ENCODE measurements at regions not wholly inside any gene's neighbourhood (a gene's known extent, or its start where the extent isn't known, plus 50 kb on each side); places are given as distances from the start of the nearest gene placed in this dataset.
"Not testable (repeated sequence)": the region's sequence is repeated elsewhere in the genome, so short reads cannot be mapped to it uniquely, and the experiment has no call there.

DNA sequence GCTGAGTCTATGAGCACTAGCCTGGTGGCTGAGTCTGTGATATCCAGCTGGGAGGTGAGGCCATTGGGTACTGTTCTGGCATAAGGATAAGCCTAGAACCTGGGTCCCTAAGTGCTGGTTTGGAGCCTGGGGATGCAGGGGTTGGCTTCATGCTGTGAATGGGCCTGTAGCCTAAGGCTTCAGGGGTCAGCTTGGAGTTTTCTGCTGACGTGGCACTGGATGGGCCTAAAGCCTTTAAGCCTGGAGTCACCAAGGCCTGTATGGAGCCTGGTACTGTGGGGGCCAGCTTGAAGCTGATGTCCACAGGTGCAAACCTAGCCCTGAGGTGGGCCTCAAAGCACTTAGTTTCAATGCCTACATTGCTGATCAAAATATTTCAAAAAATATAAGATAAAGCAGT, 979.6 kb upstream of the POU3F4 start:
- in situ Hi-C loops (cut with HindIII; ENCODE audit: low pct_unique_long_range_greater_than_20kb, low sequenced_read_pairs) = no loop called here
- no peak for DNase-seq (ENCODE audit: low read depth, low spot score)

DNA sequence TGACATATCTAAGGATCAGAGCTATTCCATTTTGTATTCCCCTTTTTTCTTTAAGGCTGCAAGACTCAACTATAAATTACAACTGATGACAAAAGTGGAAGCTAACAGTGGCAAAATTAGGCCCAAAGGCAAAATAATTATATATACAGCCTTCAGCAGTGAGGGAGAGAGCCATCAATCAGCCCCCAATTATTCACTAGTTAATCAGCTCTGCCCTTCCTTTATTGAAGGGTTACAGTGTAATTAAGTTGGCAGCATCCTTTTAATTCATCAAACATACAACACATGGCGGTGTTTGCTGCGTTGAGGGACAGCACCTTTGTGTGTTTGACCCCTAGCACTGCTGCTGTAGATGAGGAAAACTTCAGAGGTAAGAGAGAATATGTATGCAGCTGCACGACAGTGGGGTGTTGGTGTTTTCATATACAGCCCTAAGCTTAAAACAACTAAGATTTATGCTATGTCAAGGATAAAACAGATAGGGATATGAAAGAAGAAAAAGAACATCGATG, 973.9 kb upstream of the POU3F4 start:
- no peak for DNase-seq (ENCODE audit: low read depth, low spot score)
- in situ Hi-C loops (cut with HindIII; ENCODE audit: low pct_unique_long_range_greater_than_20kb, low sequenced_read_pairs) = no loop called here

DNA sequence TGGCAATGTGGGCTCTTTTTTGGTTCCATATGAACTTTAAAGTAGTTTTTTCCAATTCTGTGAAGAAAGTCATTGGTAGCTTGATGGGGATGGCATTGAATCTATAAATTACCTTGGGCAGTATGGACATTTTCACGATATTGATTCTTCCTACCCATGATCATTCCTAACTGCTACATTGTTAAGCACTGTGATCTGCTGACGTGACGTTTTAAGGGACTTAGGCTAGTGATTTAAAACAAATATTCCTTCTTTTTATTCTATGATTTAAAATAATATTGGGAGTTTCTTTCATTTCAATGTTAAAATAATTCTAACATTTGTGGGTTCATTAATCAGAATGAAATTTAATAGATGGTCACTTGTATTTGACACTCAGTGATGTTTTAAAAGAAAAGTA, 970.9 kb upstream of the POU3F4 start:
- in situ Hi-C loops (cut with HindIII; ENCODE audit: low pct_unique_long_range_greater_than_20kb, low sequenced_read_pairs); DNase-seq (ENCODE audit: low read depth, low spot score): not testable (repeated sequence)

DNA sequence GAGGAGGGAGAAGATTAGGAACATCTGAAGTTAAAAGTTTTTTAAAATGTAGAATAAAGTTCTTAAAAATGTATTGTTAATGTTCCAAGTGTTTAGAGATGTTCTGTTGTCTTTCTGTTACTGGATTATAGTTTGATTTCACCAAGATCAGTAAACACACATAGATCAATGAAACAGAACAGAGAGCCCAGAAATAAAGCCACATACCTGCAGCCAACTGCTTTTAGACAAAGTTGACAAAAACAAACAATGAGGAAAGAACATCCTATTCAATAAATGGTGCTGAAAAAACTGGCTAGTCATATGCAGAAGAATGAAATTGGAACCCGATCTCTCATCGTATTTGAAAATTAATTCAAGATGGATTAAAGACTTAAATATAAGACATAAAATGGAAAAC, 966.3 kb upstream of the POU3F4 start:
- in situ Hi-C loops (cut with HindIII; ENCODE audit: low pct_unique_long_range_greater_than_20kb, low sequenced_read_pairs) = no loop called here
- no peak for DNase-seq (ENCODE audit: low read depth, low spot score)

DNA sequence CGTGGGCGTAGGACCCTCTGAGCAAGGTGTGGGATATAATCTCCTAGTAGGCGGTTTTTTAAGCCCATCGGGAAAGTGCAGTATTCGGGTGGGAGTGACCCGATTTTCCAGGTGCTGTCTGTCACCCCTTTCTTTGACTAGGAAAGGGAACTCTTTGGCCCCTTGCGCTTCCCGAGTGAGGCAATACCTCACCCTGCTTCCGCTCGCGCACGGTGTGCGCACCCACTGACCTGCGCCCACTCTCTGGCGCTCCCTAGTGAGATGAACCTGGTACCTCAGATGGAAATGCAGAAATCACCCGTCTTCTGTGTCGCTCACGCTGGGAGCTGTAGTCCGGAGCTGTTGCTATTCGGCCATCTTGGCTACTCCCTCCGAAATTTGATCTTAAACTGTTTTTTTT, 955.9 kb upstream of the POU3F4 start:
- peak; percentile 0 for DNase-seq (ENCODE audit: low read depth, low spot score)
- in situ Hi-C loops (cut with HindIII; ENCODE audit: low pct_unique_long_range_greater_than_20kb, low sequenced_read_pairs) = not testable (repeated sequence)

DNA sequence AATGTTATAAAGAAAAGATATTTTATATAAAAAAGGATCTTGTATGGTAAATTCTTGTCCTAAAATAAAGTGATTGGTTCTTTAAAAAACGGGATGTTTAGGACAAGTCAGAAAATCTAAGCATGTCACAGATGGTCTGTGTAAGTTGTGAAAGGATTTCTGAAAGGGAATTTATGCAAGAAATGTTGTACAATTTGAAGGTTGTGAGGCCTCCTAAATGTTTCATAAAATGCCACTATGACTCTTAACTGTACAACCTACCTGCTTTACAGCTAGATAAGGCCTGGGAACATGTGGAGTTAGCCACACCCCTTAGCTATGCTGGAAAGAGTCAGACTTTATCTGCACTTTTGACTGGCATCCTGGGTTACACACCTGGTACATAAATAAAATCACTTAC, 951.5 kb upstream of the POU3F4 start:
- DNase-seq (ENCODE audit: low read depth, low spot score) = no peak
- in situ Hi-C loops (cut with HindIII; ENCODE audit: low pct_unique_long_range_greater_than_20kb, low sequenced_read_pairs) = no loop called here

DNA sequence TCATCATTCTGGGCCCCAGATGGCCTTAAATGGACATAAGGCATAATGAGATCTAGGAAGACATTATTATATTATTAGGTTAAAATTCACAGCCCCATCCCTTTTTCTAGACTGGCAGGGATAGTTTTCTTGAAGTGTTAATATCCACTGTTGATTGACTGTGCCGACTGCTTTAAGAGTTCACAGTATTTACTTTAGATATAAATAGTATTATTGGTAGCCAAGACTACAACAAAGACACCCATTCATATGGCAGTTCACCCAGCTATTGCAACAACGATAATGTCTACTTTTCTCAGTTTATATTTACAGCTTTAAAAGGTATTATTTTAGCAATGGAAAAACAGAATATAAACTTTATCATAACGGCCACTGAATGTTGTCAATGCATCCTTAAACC, 922.2 kb upstream of the POU3F4 start:
- in situ Hi-C loops (cut with HindIII; ENCODE audit: low pct_unique_long_range_greater_than_20kb, low sequenced_read_pairs) = no loop called here
- no peak for DNase-seq (ENCODE audit: low read depth, low spot score)

DNA sequence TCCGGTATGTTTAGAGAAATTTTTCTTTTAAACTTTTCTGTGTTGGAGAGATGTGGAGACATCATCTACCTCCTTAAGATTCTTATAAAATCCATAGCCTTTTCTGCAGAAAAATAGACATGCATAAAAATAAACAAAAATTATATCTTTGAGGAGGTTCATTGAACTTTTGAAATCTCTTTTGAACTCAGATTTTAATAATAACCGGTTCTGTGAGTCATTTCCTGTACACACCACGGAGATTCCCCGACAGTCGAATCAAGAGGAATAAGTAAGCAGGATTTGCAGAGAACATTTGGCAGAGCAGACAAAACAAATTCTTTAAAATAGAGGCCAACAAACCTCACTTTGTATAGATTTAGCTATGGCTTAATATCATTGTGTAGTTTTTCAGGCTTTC, 918.7 kb upstream of the POU3F4 start:
- DNase-seq (ENCODE audit: low read depth, low spot score) = no peak
- in situ Hi-C loops (cut with HindIII; ENCODE audit: low pct_unique_long_range_greater_than_20kb, low sequenced_read_pairs) = no loop called here

DNA sequence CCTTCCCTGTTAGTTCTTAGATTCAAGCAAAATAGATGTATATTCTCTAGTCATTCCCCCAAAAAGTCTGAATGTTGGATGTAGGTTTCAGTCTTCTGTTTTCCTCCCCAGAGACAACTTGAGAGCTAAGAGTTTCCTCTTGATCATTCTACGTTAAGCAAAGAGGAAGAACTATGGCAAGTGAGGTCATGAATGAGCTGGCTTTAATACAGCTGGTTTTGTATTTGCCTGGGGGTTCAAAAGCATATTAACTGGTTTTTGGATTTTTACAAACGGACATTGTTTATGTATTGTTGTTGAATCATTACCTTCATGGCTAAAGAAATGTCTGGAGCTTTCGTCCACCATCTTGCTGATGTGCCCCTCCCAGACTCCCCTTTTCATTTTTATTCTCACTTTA, 916.7 kb upstream of the POU3F4 start:
- DNase-seq (ENCODE audit: low read depth, low spot score) = no peak
- in situ Hi-C loops (cut with HindIII; ENCODE audit: low pct_unique_long_range_greater_than_20kb, low sequenced_read_pairs) = no loop called here

DNA sequence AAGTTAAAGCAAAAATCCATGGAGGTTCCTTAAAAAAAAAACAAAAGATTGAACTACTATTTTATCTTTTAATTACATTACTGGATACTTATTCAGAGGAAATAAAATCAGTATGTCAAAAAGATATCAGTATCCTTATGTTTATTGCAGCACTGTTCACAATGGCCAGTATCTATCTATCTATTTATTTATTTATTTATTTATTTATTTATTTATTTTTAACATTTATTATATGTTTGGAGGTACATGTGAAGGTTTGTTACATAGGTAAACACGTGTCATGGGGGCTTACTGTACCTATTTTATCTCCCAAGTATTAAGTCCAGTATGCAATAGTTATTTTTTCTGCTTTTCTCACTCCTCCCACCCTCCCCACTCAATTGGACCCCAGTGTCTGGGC, 881.1 kb upstream of the POU3F4 start:
- no peak for DNase-seq (ENCODE audit: low read depth, low spot score)
- in situ Hi-C loops (cut with HindIII; ENCODE audit: low pct_unique_long_range_greater_than_20kb, low sequenced_read_pairs) = no loop called here

DNA sequence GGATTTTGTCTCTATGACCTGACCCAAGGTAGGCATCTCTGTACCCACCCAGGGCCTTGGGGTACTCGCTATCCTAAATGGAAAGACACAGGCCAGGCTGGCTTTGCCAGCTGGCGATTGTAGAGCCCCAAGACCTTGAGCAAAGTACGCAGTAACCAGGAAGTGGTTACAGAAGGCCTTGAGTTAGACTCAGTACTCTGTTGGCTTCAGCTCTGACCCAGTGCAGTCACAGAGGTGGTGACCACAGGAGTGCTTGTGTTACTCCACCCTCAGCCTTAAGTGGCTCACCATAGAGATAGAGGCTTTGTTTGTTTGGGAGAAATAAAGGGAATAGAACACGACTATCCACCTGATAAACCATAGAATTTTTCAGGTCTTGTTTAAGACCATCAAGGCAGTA, 880.5 kb upstream of the POU3F4 start:
- in situ Hi-C loops (cut with HindIII; ENCODE audit: low pct_unique_long_range_greater_than_20kb, low sequenced_read_pairs) = no loop called here
- DNase-seq (ENCODE audit: low read depth, low spot score) = no peak

DNA sequence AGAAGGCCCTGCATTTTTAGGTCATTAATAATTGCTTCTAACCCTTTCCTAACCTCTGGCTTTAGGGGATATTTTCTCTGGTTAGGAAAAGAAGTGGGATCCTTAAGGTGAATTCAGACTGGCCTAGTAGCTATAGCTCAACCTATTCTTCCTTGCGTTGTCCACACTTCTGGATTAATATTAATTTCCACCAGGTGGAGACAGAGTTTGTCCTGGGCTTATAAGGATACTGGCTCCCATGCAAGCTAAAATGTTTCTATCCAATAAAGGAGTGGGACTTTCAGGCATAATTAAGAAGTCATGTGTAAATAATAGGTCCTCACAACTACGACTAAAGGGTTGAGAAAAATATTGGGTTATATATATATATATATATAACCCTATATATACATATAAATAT, 860.0 kb upstream of the POU3F4 start:
- peak; percentile 24 for DNase-seq (ENCODE audit: low read depth, low spot score)

DNA sequence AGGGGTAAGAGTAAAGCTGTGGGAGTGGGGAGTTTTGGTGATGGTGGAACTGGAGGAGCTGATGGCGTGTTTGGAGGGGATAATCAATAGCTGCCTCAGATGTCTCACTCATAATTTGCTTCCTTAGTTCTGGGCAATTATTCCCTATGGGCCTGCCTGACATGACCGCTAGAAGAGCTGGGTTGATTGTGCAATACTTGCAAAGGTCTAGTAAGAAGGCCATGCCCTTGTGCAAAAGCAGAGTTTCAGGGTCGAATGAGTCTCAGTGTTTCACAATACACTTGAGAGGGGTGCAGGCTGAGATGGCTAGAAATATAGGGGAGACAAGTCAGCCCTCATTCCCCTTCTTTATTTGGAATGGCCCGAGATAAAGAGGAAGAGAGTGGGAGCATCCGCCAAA, 858.4 kb upstream of the POU3F4 start:
- DNase-seq (ENCODE audit: low read depth, low spot score) = no peak
- in situ Hi-C loops (cut with HindIII; ENCODE audit: low pct_unique_long_range_greater_than_20kb, low sequenced_read_pairs) = no loop called here

More for the DNA sequence above, 860.0 kb upstream of the POU3F4 start:
- in situ Hi-C loops (cut with HindIII; ENCODE audit: low pct_unique_long_range_greater_than_20kb, low sequenced_read_pairs) = no loop called here

DNA sequence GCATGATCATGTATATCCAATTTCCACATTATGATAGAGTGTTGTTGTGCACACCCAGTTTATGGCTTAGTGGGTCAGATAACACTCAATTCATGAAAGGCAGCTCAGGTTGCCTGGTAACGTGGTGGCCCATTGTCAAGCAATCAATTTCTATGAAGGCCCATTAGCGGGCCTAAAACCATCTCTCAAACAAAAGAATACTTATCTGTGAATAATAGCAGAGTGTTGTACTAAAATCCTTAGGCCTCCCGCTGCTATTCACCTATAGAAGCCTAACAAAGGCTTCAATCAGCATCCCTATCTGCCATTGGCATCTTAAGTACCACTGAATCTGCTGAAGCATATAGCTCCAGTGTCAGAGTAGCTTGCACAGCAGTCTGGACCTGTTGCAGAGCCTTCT, 849.6 kb upstream of the POU3F4 start:
- in situ Hi-C loops (cut with HindIII; ENCODE audit: low pct_unique_long_range_greater_than_20kb, low sequenced_read_pairs) = no loop called here

DNA sequence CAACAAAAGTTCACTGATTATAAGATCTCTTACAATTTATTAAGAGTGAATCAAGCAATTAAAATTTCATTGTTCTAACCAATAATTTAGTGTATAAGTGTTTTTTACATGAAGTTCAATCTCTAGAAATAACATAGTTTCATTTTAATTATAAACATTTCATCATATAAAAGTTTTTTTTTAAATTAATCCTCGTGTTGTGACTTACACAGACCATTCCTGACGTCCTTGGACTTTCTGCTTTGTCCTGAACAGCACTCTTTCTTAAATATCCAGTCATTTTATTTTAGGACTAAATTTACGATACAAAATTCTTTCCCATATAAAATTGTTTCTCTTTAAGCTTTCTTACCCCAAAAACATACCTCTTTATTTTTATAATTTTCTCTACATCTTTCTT, 841.7 kb upstream of the POU3F4 start:
- DNase-seq (ENCODE audit: low read depth, low spot score) = no peak
- in situ Hi-C loops (cut with HindIII; ENCODE audit: low pct_unique_long_range_greater_than_20kb, low sequenced_read_pairs) = no loop called here

More for the DNA sequence above, 849.6 kb upstream of the POU3F4 start:
- no peak for DNase-seq (ENCODE audit: low read depth, low spot score)

DNA sequence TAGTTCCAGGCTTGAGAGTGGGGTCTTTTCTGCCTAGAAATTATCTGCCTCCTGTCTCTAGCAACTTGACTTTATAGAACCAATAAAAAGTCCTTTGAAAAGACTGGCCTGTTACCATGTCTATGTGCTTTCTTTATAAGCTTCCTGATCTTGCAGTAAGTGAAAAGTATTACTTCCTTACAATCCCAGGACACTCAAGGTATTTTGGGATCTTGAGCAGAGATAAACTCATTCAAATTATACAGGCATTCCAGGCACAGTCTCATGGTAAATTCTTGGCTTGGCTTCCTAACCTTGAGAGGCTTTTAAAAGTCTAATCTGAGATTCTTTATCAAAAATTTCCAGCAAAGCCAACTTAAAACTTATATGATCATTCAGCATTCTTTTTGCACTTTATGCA, 833.0 kb upstream of the POU3F4 start:
- DNase-seq (ENCODE audit: low read depth, low spot score) = no peak
- in situ Hi-C loops (cut with HindIII; ENCODE audit: low pct_unique_long_range_greater_than_20kb, low sequenced_read_pairs) = no loop called here

DNA sequence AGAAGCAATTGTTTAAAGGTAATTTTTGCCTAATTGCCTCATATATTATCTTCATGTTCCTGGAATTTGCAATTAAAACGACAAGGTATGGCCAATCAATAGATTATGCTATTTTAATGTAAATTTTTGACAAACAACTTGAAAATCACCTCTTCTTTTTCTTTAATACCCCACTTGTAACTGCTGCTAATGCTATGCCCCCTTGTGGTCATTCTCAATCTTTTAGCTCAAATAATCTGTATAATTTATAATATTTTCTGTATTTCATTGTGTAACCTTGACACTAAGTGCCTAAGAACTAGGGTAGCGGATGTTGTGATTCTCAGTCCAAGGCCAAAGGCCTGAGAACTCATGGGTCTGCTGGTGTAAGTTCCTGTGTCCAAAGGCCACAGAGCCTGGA, 831.7 kb upstream of the POU3F4 start:
- in situ Hi-C loops (cut with HindIII; ENCODE audit: low pct_unique_long_range_greater_than_20kb, low sequenced_read_pairs) = no loop called here
- peak; percentile 37 for DNase-seq (ENCODE audit: low read depth, low spot score)

DNA sequence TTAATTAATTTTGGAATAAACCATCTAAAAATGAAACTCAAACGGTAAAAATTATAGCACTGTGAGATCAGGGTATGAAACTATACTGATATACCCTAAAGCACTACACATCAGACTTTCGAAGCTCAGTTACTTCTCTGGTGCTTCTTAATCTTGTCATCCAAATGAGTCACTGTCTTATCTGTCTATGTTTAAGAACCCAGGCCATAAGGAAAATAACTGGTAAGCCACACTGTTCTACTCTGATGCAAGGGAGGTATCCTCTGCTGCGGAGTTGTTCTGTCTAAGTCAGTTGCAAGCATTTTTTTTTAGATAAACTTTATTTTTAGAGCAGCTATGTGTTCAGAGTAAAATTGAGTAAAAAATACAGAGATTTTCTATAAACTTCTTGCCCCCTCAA, 830.8 kb upstream of the POU3F4 start:
- no peak for DNase-seq (ENCODE audit: low read depth, low spot score)
- in situ Hi-C loops (cut with HindIII; ENCODE audit: low pct_unique_long_range_greater_than_20kb, low sequenced_read_pairs) = no loop called here

DNA sequence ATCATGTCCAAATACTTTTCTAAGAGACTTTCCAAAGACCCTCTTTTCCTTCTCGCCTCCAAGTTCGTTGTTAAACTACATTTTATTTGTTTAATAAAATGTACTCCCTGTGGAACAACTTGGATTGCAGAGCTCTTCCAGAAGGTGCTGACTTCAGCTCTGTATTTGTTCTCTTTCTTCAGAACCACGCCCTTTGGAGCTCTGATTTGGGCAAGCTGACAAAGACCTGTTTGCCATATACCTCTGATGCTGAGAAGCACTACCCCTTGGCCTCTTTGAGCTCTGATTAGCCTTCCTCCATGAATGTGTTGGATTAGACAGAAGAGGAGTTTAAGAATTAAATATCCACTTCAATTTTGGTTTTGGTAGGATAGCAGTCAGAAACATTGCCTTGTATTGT, 815.1 kb upstream of the POU3F4 start:
- no peak for DNase-seq (ENCODE audit: low read depth, low spot score)
- in situ Hi-C loops (cut with HindIII; ENCODE audit: low pct_unique_long_range_greater_than_20kb, low sequenced_read_pairs) = no loop called here

DNA sequence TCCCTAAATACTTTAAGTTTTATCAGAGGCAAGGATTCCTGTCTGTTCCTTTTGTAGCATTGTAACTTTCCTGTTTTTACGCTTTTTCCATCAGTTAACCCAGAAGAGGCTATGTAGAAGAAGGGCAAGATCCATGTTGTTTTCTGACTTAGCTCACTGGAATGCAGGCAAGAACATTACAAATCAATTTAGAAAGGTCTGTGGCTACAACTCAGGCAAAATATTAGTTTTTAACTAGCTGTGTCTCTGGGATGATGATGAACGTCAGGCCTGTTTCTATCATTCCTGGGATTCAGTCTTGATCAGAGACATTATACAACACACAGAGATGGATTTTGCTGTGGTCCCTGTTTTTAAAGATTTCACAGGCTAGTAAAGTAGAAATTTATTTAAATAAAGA, 813.0 kb upstream of the POU3F4 start:
- no peak for DNase-seq (ENCODE audit: low read depth, low spot score)
- in situ Hi-C loops (cut with HindIII; ENCODE audit: low pct_unique_long_range_greater_than_20kb, low sequenced_read_pairs) = no loop called here

Data from SK-MEL-5 (cell line).